ENCODE measurements at regions not wholly inside any gene's neighbourhood (a gene's known extent, or its start where the extent isn't known, plus 50 kb on each side); places are given as distances from the start of the nearest gene placed in this dataset.
"Not testable (repeated sequence)": the region's sequence is repeated elsewhere in the genome, so short reads cannot be mapped to it uniquely, and the experiment has no call there.

DNA sequence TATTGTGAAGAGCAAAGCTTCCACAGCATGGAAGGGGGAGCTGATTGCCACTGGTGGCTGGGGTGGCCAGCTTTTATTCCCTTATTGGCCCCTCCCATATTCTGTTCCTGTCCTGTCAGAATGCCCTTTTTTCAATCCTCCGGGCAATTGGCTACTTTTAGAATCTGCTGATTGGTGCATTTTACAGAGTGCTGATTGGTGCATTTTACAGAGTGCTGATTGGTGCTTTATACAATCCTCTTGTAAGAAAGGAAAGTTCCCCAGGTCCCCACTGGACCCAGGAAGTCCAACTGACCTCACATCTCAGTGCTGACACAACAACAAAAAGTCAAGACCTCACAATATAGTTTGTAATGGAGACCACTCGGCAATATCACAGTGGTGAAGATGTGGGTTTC lies 195.0 kb downstream of the SPATA31A6 start:
- no peak for DNase-seq

DNA sequence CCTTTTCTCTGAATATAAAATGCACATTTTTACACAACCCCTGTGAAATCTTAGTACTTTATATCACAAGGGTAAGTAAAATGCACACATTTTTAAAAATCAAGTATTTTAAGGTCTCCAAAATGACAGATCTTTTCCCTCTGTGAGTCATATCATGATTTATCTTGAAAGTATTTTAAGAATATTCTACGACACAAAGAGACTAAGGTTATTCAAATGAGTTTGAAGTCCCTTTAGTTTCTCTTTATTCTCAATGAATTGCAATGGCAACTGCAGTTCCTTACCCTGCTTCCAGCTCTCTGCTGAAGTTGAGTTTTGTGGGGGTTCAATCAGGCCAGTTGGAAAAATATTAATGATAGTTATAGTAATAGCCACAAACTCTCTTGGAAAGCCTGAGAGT lies 196.1 kb downstream of the SPATA31A6 start:
- not testable (repeated sequence) for DNase-seq

DNA sequence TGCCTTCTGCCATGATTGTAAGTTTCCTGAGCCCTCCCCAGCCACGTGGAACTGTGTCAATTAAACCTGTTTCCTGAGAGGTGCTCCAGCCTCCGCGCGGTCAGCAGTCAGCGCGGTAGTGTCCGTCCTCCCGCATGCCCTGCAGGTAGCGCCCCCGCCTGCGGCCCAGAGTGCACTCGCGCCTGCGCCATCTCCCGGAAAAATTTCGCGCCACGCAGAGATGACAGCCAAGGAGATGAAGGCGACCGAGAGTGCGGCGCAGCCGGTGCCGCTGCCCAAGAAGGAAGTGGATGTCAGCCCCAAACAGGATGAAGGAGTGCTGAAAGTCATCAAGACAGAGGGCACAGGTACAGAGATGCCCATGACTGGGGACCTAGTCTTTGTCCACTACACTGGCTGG lies 201.1 kb downstream of the SPATA31A6 start:
- not testable (repeated sequence) for DNase-seq

DNA sequence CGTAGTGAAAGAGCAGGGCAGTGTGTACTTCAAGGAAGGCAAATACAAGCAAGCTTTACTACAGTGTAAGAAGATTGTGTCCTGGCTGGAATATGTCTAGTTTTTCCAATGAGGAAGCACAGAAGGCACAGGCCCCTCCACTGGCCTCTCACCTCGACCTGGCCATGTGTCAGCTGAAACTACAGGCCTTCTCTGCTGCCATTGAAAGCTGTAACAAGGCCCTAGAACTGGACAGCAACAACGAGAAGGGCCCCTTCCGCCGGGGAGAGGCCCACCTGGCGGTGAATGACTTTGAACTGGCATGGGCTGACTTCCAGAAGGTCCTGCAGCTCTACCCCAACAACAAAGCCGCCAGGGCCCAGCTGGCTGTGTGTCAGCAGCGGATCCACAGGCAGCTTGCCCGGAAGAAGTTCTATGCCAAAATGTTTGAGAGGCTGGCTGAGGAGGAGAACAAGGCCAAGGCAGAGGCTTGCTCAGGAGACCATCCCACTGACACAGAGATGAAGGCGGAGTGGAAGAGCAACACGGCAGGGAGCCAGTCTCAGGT lies 202.2 kb downstream of the SPATA31A6 start:
- not testable (repeated sequence) for DNase-seq

DNA sequence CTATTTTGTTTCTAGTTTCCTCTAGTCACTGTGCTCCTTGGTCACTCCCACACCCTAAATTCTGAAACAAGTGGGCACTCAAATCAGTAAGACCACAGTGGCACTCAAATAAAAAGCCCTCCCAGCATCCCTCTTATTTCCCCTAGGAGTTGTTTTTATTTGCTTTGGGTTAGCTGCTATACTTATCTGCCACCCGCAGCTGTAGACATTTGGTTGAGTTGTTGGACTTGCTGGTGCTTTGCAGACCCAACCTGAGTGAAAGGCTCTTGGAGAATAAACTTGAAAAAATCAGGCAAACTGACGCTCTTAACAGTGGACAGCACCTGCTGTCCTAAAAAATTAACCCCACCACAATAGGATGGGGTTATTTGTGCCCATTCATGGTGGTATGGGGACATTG lies 203.0 kb downstream of the SPATA31A6 start:
- no peak for DNase-seq

DNA sequence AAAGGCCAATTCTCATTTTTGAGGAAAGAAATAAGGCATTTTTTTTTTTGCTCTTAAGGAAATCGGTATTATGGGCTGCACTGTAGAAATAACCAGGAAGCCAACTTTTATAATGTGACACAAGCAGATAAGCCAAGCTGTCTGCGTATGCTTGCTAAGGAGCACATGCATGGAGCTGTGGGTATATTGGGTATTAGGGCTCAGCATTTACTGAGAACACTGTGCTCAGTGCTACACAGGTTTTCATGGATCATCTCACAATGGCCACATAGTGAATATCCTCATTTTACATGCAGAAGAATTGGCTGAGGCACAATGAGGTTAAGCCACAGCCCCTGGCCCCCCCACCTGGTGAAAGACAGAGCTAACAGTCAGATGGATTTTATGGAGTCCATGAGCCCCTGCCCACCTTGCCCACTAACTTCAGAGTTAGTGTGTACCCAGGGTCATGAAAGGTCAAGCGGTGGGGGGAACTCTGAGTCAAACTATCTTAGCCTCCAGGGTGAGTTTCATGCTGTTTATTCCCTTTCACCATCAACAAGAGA lies 204.8 kb downstream of the SPATA31A6 start:
- no peak for DNase-seq

DNA sequence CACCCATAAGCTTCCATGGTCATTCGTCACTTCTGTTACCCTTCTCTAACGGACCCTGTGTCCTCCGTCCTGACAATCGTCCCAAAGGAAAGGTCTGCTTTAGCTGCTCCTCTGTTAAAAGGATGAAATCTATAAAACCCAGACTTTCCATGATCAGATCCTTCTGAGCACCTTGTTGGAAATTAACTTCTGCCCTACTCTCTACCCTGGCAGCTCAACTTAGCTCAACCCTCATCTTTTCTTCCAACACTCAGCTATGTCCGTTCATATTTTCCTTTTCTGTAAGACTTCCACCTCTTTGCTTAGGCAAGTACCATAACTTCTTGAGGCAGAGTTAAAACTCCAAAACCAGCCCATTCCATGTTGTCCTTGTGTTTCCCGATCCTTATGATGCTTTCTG lies 205.4 kb downstream of the SPATA31A6 start:
- DNase-seq = no peak

DNA sequence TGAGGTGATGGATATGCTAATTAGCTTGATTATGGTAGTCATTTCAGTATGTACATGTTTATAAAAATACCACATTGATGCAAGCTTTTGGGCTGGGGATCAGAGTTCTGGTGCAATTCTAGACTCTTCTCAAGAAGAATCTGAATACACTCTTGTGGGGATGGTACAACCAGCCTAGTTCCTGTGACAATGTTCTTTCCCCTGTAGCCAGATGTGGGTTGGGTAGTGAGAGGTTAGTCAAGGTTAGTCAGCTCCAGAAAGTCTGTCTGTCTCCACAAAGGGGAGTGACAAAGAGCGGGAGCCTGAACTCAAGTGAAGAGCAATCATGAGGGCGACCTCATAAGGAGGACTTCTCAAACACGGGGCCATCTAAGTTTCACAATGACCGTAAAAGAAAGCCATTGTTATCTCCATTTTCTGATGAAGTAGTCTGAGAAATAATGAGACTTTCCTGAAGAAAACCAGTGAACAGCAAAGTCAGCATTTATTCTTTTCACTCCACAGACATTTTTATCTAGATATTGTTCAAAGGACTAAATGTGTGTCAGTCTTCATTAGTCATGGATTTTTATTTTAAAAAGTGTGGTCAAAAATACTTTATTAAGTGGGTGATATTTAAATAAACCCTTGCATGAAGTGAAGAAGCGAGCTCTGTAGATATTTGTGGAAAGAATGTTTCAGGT lies 209.5 kb downstream of the SPATA31A6 start:
- not testable (repeated sequence) for DNase-seq

DNA sequence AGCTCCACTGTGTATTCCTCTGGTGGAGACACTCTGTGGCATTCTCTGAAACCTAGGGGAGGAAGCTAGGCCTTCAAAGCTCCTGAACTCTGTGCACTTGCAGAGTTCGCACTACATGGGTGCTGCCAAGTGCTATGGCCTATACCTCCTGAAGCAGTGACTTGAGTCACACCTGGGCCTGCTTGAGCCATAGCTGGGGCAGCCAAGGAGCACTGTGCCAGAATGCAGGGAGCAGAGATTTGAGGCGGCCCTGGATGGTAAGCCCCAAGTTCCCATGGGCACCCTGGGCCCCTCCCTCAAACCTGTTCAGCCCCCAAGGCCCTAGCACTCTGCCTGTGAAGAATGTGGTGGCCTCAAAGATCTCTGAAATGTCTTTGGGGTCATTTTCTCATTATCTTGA lies 212.9 kb downstream of the SPATA31A6 start:
- DNase-seq = no peak

DNA sequence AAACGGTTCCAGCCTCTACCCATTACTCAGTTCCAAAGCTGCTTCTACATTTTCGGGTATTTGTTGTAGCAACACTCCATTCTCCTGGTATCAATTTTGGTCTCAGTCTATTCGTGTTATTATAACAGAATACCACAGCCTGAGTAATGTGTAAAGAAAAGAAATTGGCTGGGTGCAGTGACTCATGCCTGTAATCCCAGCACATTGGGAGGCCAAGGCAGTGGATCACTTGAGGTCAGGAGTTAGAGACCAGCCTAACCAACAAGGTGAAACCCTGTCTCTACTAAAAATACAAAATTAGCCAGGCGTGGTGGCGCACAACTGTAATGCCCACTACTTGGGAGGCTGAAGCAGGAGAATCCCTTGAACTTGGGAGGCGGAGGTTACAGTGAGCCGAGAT lies 213.9 kb downstream of the SPATA31A6 start:
- not testable (repeated sequence) for DNase-seq

DNA sequence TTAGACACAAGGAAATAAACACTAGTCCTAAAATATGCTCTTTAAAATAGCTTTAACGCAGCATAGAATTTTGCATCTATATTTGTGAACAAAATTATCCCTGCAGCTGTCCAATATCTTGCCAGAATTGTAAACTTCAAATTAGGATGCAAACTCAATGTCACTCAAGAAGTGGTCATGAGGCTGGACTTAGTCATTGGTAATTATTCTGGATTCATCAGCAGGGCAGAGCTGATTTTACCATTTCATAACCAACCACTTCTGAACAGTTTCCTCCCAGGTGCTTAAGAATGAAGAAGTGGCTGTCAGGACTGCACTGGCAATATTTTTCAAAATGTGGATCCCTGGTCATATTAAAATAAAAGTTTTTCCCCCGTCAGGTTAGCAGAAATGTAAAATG lies 219.5 kb downstream of the SPATA31A6 start:
- DNase-seq = not testable (repeated sequence)

DNA sequence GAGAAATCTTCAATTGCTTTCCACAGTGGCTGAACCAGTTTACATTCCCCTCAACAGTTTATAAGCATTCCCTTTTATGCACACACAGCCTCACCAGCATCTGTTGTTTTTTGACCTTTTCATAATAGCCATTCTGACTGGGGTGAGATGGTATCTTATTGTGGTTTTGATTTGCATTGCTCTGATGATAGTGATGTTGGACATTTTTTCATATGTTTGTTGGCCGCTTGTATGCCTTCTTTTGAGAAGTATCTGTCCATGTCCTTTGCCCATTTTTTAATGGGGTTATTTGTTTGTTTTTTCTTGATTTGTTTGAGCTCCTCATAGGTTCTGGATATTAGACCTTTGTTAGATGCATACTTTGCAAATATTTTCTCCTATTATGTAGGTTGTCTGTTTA lies 226.1 kb downstream of the SPATA31A6 start:
- not testable (repeated sequence) for DNase-seq

DNA sequence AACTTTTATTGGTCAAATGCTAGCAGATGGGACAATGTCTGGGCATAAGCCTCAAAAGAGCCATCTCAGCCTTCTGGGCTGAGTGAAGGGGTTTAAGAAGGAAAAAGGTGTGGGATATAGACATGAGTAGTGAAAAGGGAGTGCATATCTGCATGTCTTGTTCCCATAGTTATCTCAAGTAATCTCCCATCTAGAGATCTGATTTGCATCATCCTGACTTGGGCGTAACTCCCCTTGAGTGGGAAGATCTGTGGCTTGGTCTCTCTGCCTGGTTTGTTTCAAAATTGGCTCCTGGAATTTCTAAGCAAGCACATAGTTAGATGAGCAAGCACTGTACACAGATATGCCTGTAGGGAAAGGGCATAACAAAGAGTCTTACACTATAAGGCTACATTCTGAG lies 228.9 kb downstream of the SPATA31A6 start:
- not testable (repeated sequence) for DNase-seq

DNA sequence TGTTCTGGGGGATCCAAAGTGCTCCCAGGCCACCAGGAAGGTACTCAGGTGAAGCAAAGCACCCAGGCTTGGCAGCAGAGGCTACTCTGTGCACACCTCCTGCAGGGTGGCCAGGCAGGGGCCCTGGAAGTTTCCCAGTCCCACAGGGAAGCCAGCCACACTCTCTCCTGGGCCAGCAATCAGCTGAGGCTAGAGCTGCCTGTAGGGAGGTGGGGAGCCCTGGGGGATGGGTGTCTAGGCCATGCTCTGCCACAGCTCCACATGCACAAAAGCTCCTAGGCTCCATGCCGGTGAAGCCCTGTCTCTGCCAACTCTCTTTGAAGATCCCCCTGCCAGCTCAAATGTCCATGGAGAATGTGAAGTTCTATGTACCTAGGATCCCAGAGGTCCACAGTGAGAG lies 231.4 kb downstream of the SPATA31A6 start:
- DNase-seq = not testable (repeated sequence)

DNA sequence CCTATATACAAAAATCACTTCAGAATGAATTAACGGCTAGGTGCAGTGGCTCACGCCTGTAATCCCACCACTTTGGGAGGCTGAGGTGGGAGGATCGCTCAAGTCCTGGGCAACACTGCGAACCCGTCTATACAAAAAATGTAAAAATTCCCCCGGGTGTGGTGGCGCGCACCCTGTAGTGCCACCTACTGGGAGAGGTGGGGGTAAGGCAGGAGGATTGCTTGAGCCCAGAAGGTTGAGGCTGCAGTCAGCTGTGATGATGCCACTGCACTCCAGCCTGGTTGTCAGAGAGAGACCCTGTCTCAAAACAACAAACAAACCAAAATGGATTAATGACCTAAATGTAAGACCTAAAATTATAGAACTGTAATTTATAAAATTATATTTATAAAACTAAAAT lies 236.2 kb downstream of the SPATA31A6 start:
- not testable (repeated sequence) for DNase-seq

DNA sequence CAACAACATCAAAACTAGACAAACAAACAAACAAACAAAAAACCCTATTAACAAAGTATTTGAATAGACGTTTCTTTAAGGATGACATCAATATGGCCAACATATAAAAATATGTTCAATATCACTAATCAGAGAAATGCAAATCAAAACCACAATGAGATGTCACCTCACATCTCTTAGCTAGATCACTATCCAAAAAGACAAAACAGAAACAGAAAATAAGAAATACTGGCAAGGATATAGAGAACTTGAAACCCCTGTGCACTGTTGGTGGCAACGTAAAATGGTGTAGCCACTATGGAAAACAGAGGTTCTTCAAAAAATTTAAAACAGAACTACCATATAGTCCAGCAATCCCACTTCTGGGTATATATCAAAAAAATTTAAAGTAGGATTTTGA lies 236.9 kb downstream of the SPATA31A6 start:
- DNase-seq = not testable (repeated sequence)

DNA sequence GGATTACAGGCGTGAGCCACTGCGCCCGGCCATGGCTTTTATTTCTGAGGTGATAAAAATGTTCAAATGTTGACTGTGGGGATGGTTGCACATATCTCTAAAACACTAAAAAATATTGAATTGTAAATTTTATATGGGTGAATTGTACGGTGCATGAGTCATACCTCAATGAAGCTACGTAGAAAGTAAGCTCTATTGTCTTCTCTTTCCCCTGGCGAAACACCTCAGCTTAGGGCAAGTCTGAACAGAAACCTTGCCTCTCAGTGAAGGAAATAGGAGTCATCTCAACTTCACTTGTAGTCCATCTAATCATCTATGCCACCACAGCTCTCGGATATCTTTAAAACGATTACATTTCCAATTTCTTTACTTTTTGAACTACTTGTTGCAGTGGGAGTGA lies 238.2 kb downstream of the SPATA31A6 start:
- not testable (repeated sequence) for DNase-seq

DNA sequence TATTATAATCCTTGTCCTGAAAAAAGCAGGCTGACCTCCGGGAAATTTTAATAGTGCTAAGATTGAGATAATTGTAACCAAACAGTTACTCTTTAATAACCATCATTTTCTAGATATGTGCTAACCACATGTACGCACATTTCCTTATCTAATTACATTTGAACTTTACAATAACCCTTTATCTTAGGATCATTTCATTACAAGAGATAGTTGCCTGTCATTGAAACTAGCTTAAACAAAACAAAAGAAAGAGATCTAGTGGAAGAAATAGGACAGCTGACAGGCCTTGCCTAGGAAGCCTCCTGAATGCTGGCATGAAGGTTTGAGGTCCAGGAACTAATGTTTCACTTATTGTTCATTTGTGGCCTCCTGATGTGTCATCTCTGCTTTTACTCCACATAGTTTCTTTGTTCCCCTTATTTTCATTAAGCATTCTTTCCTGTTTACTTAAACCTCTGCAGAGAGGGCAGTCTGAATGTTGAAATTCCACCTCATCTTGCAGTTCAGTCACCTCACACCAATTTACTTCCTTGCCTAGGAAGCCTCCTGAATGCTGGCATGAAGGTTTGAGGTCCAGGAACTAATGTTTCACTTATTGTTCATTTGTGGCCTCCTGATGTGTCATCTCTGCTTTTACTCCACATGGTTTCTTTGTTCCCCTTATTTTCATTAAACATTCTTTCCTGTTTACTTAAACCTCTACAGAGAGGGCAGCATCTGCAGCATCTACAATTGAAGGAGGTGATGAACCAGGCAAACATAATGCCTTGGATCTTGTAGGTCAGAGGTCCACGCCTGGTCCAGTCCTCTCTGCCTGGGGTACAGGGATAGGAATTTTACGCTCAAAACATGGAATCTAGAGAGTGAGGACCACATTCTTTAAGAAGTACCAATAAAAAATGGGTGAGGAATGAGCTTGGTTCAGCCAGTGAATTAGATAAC lies 247.5 kb downstream of the SPATA31A6 start:
- not testable (repeated sequence) for DNase-seq

DNA sequence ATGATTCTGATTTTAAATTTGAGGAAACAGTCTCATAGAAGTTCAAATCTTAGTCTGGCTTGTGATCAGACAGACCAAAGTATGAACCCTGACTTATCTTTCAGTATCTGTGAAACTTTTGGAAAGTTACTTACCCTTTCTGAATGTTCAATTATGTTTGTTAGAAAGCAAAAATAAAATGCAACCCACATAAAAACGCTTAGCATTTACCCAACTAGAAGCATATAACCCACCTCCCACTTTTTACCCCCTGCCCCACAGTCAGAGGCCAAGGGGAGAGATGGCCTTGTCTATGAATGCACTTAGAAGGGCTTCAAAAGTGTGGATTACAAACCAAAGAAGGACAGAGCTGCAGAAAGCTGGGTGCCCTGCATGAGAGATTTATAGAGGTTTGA lies 248.2 kb downstream of the SPATA31A6 start:
- DNase-seq = not testable (repeated sequence)

DNA sequence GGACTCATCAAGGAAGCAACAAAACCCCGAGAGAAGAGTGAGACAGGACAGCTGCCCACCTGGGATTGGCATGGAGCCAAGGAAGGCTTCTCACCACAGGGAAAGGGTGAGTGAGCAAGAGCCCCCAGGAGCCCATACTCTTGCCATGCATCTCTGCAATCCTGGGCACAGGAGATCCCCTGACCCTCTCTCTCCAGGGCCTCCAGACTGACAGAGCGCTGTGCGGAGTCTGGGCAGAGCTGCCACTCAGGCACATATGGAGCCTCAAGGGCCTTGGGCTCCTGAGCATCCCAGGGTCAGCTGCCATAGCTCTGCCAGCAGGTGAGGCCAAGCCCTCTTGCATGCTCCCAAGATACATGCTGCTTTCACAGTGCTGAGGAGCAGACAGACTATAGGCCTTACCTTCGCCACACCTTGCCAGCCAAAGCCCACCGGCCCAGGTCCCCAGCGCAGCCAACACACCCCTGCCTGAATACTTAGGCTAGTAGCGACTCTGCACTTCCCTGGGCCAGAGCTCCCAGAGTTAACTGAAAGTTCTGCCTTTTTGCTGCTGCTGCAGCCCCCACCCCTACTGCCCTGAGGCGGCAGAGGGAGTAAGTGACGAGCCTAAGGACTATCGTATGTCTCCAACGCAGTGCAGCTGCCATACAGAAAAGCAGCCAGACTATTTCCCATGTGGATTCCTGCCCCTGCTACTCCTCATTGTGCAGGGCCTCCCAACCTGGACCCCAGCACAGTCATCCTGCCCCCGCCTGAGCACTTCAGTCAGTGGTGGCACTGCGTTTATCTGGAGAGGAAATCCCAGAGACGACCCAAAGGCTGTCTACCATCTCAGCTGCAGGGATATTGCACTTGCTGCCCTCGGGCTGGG lies 251.6 kb downstream of the SPATA31A6 start:
- not testable (repeated sequence) for DNase-seq

DNA sequence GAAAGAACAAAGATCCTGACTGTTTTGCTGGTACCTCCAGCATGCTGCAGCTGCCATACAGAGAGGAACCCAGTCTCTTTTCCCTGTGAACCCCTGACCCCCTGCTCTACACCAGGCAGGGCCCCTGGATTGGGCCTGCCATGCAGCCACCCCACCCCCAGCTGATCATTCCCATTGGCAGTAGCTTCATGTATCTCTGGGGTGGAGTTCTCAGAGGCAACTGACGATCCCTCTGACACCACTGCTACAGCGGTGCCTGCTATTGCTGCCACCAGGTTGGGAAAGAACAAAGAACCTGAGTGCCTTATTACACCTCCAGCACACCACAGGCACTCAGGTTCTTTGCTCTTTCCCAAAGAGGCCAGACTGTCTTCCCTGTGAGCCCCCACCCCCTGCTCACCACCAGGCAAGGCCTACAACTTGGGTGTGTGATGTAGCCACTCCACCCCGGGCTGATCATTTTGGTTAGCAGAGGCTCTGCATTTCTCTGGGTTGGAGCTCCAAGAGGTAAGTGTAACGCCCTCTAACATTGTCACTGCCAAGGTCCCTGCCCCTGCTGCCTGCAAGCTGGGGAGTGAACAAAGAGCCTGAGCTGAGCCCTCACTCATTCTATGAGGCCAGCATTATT lies 252.4 kb downstream of the SPATA31A6 start:
- not testable (repeated sequence) for DNase-seq

All from hippocampal formation (tissue), 2 donors.